Endothelial cell (in vitro differentiated cells): ENCODE measurements at regions not wholly inside any gene's neighbourhood (a gene's known extent, or its start where the extent isn't known, plus 50 kb on each side); places are given as distances from the start of the nearest gene placed in this dataset.
A peak's percentile ranks its signal among the peaks of the same experiment; 100 is the strongest.

ENCODE experiments used
- DNase-seq: peaks from one replicate; pipeline ENCODE4 v3.0.0; 2021; ENCODE audit warnings: low spot score
- H3K27ac Mint-ChIP-seq: one replicate; pipeline ENCODE4 v1.8.0; 2021; ENCODE audit warnings: mixed read lengths, inconsistent platforms; ENCODE audit not compliant: unreplicated experiment
- H3K27me3 Mint-ChIP-seq: one replicate; pipeline ENCODE4 v1.8.0; 2021; ENCODE audit warnings: mild to moderate bottlenecking, moderate library complexity, mixed read lengths, inconsistent platforms; ENCODE audit not compliant: unreplicated experiment
- H3K36me3 Mint-ChIP-seq: one replicate; pipeline ENCODE4 v1.8.0; 2021; ENCODE audit warnings: mild to moderate bottlenecking, low read depth, mixed read lengths, inconsistent platforms; ENCODE audit not compliant: unreplicated experiment
- H3K4me1 Mint-ChIP-seq: one replicate; pipeline ENCODE4 v1.8.0; 2021; ENCODE audit warnings: mild to moderate bottlenecking, mixed read lengths, inconsistent platforms; ENCODE audit not compliant: unreplicated experiment
- H3K4me3 Mint-ChIP-seq: one replicate; pipeline ENCODE4 v1.8.0; 2021; ENCODE audit warnings: mild to moderate bottlenecking, mixed read lengths, inconsistent platforms; ENCODE audit not compliant: unreplicated experiment
- H3K9me3 Mint-ChIP-seq: one replicate; pipeline ENCODE4 v1.8.0; 2021; ENCODE audit warnings: mixed read lengths, inconsistent platforms; ENCODE audit not compliant: unreplicated experiment
- CTCF ChIP-seq: fragments of 200-600 bp; sonication (generic); IDR thresholded peaks from one replicate; pipeline ENCODE4 v1.5.0; 2021; ENCODE audit warnings: antibody characterized with exemption; ENCODE audit not compliant: unreplicated experiment

DNA sequence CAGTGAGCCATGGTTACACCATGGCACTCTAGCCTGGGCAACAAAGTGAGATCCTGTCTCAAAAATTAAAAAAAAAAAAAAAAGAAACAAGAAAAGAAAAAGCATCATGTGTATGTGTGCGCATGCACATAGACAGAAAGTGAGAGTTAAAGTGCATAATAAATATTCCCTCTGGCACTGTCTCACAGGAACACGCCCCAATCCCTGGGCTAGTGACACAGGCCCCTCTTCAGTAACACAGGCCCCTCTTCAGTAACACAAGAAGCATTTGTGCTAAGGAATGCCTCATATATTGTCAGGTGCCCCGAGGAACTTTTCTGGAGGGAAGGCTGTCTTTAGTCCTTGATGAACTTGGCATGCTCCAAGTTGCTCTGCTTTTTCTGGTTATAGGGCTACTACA, 57.5 kb downstream of the RPL27A start:
- TF ChIP-seq CTCF = no peak
- H3K27ac Mint-ChIP-seq = no peak overlapping the region
- no peaks in the 10 kb centered on the region for H3K9me3 Mint-ChIP-seq
- H3K4me1 Mint-ChIP-seq = no peaks in the 10 kb centered on the region
- H3K4me3 Mint-ChIP-seq = no peak overlapping the region
- DNase-seq = no peak
- H3K36me3 Mint-ChIP-seq = peaks cover 1% of the 10 kb centered on the region
- H3K27me3 Mint-ChIP-seq = no peaks in the 10 kb centered on the region

DNA sequence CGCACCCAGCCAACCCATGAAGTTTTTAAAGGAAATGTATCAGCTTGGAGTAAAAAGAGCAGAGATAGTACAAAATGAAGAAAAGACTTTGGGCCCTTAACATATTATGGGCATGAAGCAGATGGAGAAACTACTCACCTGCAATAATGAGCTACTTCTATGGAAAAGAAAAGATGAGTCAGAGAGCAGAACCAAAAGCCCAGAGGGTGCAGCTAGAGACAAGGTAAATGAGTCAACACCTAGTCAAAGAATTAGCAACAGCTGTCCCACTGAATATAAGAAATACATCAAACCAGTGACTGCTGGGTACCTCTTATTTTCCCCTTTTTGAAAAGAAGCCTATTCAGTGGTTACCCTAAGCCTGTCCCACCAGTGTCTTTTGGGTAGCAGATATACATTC, 61.8 kb downstream of the RPL27A start:
- H3K27ac Mint-ChIP-seq = no peak overlapping the region
- TF ChIP-seq CTCF = no peak
- DNase-seq = no peak
- H3K4me3 Mint-ChIP-seq = no peak overlapping the region
- H3K27me3 Mint-ChIP-seq = no peaks in the 10 kb centered on the region
- peaks cover 17% of the 10 kb centered on the region for H3K4me1 Mint-ChIP-seq
- no peaks in the 10 kb centered on the region for H3K9me3 Mint-ChIP-seq
- H3K36me3 Mint-ChIP-seq = peaks cover 7% of the 10 kb centered on the region

GRCh38 chr11:8745431-8746253, 63.0 kb downstream of the RPL27A start:
- no peak for TF ChIP-seq CTCF
- no peaks in the 10 kb centered on the region for H3K27me3 Mint-ChIP-seq
- H3K9me3 Mint-ChIP-seq = no peaks in the 10 kb centered on the region
- H3K36me3 Mint-ChIP-seq = peaks cover 7% of the 10 kb centered on the region
- no peak overlapping the region for H3K4me3 Mint-ChIP-seq
- no peak overlapping the region for H3K27ac Mint-ChIP-seq
- H3K4me1 Mint-ChIP-seq = peaks cover 17% of the 10 kb centered on the region
- no peak for DNase-seq

DNA sequence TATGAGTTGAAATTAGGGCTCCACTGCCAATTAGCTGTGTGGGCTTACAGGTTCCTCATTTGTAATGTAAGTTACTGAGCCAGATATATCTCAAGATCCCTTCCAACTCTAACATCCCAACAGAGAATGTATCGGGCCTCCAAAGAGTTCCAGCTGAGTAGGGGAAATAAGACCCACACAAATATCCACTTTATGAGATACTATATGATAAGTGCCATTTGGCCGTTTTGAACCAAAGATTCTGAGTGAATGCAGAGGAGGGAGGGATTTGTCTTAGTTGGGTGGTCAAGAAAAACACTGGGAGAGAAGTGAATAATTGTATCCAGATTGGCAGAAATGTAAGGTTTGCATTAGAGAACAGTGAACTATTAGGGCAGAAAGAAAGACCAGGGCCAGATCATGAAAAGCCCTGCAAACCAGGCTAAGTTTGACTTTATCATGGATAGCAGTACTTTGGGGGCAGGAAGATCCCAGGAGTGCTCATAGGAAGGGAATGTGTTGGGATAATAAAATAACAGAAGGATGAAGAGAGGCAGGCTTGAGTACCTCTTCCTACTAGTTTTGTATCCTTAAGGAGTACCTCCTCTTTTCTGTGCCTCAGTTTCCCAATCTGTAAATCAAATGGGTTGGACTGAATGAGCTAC, 63.9 kb downstream of the RPL27A start:
- Mint-ChIP-seq H3K4me3 (no peak overlapping the region), H3K36me3 (peaks cover 9% of the 10 kb centered on the region), H3K27me3 (no peaks in the 10 kb centered on the region), H3K9me3 (no peaks in the 10 kb centered on the region), H3K4me1 (peaks cover 17% of the 10 kb centered on the region), H3K27ac (no peak overlapping the region)
- TF ChIP-seq CTCF = no peak
- DNase-seq = no peak

DNA sequence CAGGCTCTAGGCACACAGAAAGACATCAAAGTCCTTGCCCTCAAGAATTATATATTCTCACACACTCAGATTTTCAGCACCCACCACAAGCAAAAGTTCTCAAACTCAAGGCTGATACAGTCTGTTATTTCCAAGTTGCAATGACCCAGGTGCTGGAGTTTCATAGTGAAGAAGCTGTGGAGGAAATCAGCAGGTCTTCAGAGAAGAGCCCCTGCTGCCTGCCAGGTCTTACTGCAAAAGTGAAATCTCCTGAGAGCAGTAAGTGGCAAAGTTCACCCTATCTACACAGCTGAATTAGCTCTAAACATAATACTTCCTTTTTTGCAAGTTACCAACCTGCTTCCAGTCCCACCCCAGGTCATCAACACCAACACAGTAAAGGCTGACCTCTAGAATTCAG, 64.6 kb downstream of the RPL27A start:
- H3K36me3 Mint-ChIP-seq = peaks cover 13% of the 10 kb centered on the region
- DNase-seq = no peak
- no peaks in the 10 kb centered on the region for H3K27me3 Mint-ChIP-seq
- H3K4me1 Mint-ChIP-seq = peaks cover 17% of the 10 kb centered on the region
- no peak overlapping the region for H3K27ac Mint-ChIP-seq
- H3K4me3 Mint-ChIP-seq = peak overlapping the region; percentile 51
- no peak for TF ChIP-seq CTCF
- no peaks in the 10 kb centered on the region for H3K9me3 Mint-ChIP-seq
